AG20443 (cell line): ENCODE measurements at regions not wholly inside any gene's neighbourhood (a gene's known extent, or its start where the extent isn't known, plus 50 kb on each side); places are given as distances from the start of the nearest gene placed in this dataset.
A peak's percentile ranks its signal among the peaks of the same experiment; 100 is the strongest.

Source experiments
- DNase-seq: peaks from one replicate; pipeline ENCODE4 v3.0.0; 2012; ENCODE audit warnings: low spot score, mixed read lengths

- DNase-seq = no peak
Observed at GRCh38 chr4:133869486-133869885, 332.1 kb downstream of the PABPC4L start.

GRCh38 chr4:133868856-133869255, 332.7 kb downstream of the PABPC4L start:
- no peak for DNase-seq

- DNase-seq = no peak
Observed at GRCh38 chr4:133866328-133866699, 335.3 kb downstream of the PABPC4L start.

- DNase-seq = peak; percentile 6
Observed at GRCh38 chr4:133865612-133866327, 335.8 kb downstream of the PABPC4L start.

GRCh38 chr4:133863153-133863552, 338.4 kb downstream of the PABPC4L start:
- no peak for DNase-seq

GRCh38 chr4:133856731-133857355, 344.7 kb downstream of the PABPC4L start:
- no peak for DNase-seq

GRCh38 chr4:133855001-133855400, 346.6 kb downstream of the PABPC4L start:
- no peak for DNase-seq

GRCh38 chr4:133839326-133839725, 362.3 kb downstream of the PABPC4L start:
- no peak for DNase-seq

- DNase-seq = no peak
Observed at GRCh38 chr4:133823177-133823576, 378.4 kb downstream of the PABPC4L start.

GRCh38 chr4:133812954-133813353, 388.6 kb downstream of the PABPC4L start:
- DNase-seq = no peak

- no peak for DNase-seq
Observed at GRCh38 chr4:133812236-133812635, 389.4 kb downstream of the PABPC4L start.

- no peak for DNase-seq
Observed at GRCh38 chr4:133808151-133808550, 393.4 kb downstream of the PABPC4L start.

- DNase-seq = no peak
Observed at GRCh38 chr4:133803341-133803740, 398.2 kb downstream of the PABPC4L start.

GRCh38 chr4:133802359-133803140, 399.0 kb downstream of the PABPC4L start:
- no peak for DNase-seq

- DNase-seq = no peak
Observed at GRCh38 chr4:133801883-133802282, 399.7 kb downstream of the PABPC4L start.

- DNase-seq = no peak
Observed at GRCh38 chr4:133800966-133801365, 400.6 kb downstream of the PABPC4L start.

GRCh38 chr4:133799717-133800315, 401.8 kb downstream of the PABPC4L start:
- DNase-seq = no peak

- DNase-seq = no peak
Observed at GRCh38 chr4:133777661-133778060, 423.9 kb downstream of the PABPC4L start.

GRCh38 chr4:133776961-133777360, 424.6 kb downstream of the PABPC4L start:
- no peak for DNase-seq

- no peak for DNase-seq
Observed at GRCh38 chr4:133776503-133776902, 425.1 kb downstream of the PABPC4L start.

- DNase-seq = no peak
Observed at GRCh38 chr4:133775881-133776280, 425.7 kb downstream of the PABPC4L start.

GRCh38 chr4:133775469-133775868, 426.1 kb downstream of the PABPC4L start:
- DNase-seq = no peak

- no peak for DNase-seq
Observed at GRCh38 chr4:133759428-133759827, 442.2 kb downstream of the PABPC4L start.
